IMR-90 (cell line): ENCODE measurements at regions not wholly inside any gene's neighbourhood (a gene's known extent, or its start where the extent isn't known, plus 50 kb on each side); places are given as distances from the start of the nearest gene placed in this dataset.

ENCODE experiments used
- ATAC-seq: fragments of 200-7000 bp; cut with Tn5 transposase; 2 replicates; pipeline ENCODE4 v1.9.1; 2020; ENCODE audit warnings: low read depth, mild to moderate bottlenecking, moderate library complexity
- BruUV-seq: library from RNA; stranded (reverse); fragments of 400-500 nt; replicated peaks from 2 replicates; lab custom pipeline; 2021; lab: Mats Ljungman, UMichigan
- CTCF ChIA-PET: fragments of 300-600 bp; formaldehyde crosslinking; extraction: SDS; loops from one replicate; lab custom pipeline; 2021; ENCODE audit warnings: antibody characterized with exemption; lab: Yijun Ruan, JAX
- POLR2A ChIA-PET: fragments of 300-600 bp; sonication (Branson Sonifier 250); formaldehyde crosslinking; loops from one replicate; lab custom pipeline; 2022; ENCODE audit warnings: antibody characterized with exemption; ENCODE audit not compliant: unreplicated experiment; lab: Charles Lee
- DNase-seq: peaks from one replicate; pipeline ENCODE4 v3.0.0; 2013
- H2AFZ ChIP-seq: replicated peaks from 2 replicates; pipeline ENCODE3; 2013; ENCODE audit warnings: low read length, mild to moderate bottlenecking; ENCODE audit not compliant: poor library complexity
- H2AK5ac ChIP-seq: 2 replicates; pipeline ENCODE4 v1.6.1; 2013; ENCODE audit warnings: low read depth, low read length, inconsistent platforms
- H2AK9ac ChIP-seq: replicated peaks from 2 replicates; pipeline ENCODE3; 2013; ENCODE audit warnings: mild to moderate bottlenecking, low read depth, low read length, moderate library complexity; ENCODE audit not compliant: poor library complexity
- H2BK120ac ChIP-seq: 2 replicates; pipeline ENCODE4 v1.6.1; 2013; ENCODE audit warnings: low read depth, low read length, inconsistent platforms
- H2BK15ac ChIP-seq: 3 replicates; pipeline ENCODE4 v1.6.1; 2013; ENCODE audit warnings: low read depth, low read length, inconsistent platforms
- H2BK20ac ChIP-seq: 2 replicates; pipeline ENCODE4 v1.6.1; 2013; ENCODE audit warnings: low read depth, mild to moderate bottlenecking, inconsistent platforms, low read length, moderate library complexity
- H2BK5ac ChIP-seq: 2 replicates; pipeline ENCODE4 v1.6.1; 2013; ENCODE audit warnings: mild to moderate bottlenecking, low read depth, low read length, inconsistent platforms; ENCODE audit not compliant: poor library complexity, severe bottlenecking
- H3K14ac ChIP-seq: replicated peaks from 2 replicates; pipeline ENCODE4 v1.6.1; 2013; ENCODE audit warnings: low read depth, low read length, inconsistent platforms
- H3K18ac ChIP-seq: 2 replicates; pipeline ENCODE4 v1.6.1; 2013; ENCODE audit warnings: low read depth, low read length, control low read depth
- H3K23ac ChIP-seq: 2 replicates; pipeline ENCODE4 v1.6.1; 2013; ENCODE audit warnings: low read depth, low read length, inconsistent platforms
- H3K27ac ChIP-seq: 2 replicates; pipeline ENCODE4 v1.5.1; 2013; ENCODE audit warnings: mild to moderate bottlenecking, control low read depth, low read length; ENCODE audit not compliant: insufficient read depth
- H3K27me3 ChIP-seq: 2 replicates; pipeline ENCODE4 v1.6.1; 2013; ENCODE audit warnings: low read length; ENCODE audit not compliant: control insufficient read depth, insufficient read depth
- H3K36me3 ChIP-seq: 2 replicates; pipeline ENCODE4 v1.6.1; 2013; ENCODE audit warnings: low read length, mixed read lengths; ENCODE audit not compliant: control insufficient read depth, insufficient read depth
- H3K4ac ChIP-seq: 2 replicates; pipeline ENCODE4 v1.6.1; 2013; ENCODE audit warnings: low read depth, low read length, inconsistent platforms
- H3K4me1 ChIP-seq: 2 replicates; pipeline ENCODE4 v1.6.1; 2013; ENCODE audit warnings: low read length, mixed read lengths; ENCODE audit not compliant: control insufficient read depth, insufficient read depth
- H3K4me2 ChIP-seq: 2 replicates; pipeline ENCODE4 v1.6.1; 2013; ENCODE audit warnings: low read depth, mild to moderate bottlenecking, control low read depth, low read length, moderate library complexity
- H3K4me3 ChIP-seq: 2 replicates; pipeline ENCODE4 v1.5.1; 2013; ENCODE audit warnings: low read depth, mild to moderate bottlenecking, control low read depth, low read length, moderate library complexity; ENCODE audit not compliant: insufficient read depth
- H3K56ac ChIP-seq: 2 replicates; pipeline ENCODE4 v1.6.1; 2013; ENCODE audit warnings: low read length, inconsistent platforms; ENCODE audit not compliant: insufficient read depth; ENCODE audit errors: extremely low read depth
- H3K79me1 ChIP-seq, 2 experiments: 2 replicates each; pipeline ENCODE4 v1.6.1; 2013; ENCODE audit warnings: low read length in 2 of 2, inconsistent platforms in 1 of 2, low read depth in 1 of 2
- H3K9ac ChIP-seq: 2 replicates; pipeline ENCODE4 v1.6.1; 2013; ENCODE audit warnings: low read depth, low read length, control low read depth
- H3K9me1 ChIP-seq: 2 replicates; pipeline ENCODE4 v1.6.1; 2013; ENCODE audit warnings: low read length, inconsistent platforms; ENCODE audit not compliant: insufficient read depth
- H3K9me3 ChIP-seq: 2 replicates; pipeline ENCODE4 v1.6.1; 2013; ENCODE audit warnings: low read length; ENCODE audit not compliant: control insufficient read depth, insufficient read depth
- H4K20me1 ChIP-seq: 2 replicates; pipeline ENCODE4 v1.6.1; 2013; ENCODE audit warnings: low read length, inconsistent platforms; ENCODE audit not compliant: insufficient read depth
- H4K5ac ChIP-seq: 2 replicates; pipeline ENCODE4 v1.6.1; 2013; ENCODE audit warnings: mild to moderate bottlenecking, low read depth, low read length, control low read depth
- H4K8ac ChIP-seq, 2 experiments: 2 replicates each; pipeline ENCODE4 v1.6.1; 2013; ENCODE audit warnings: low read depth in 2 of 2, low read length in 2 of 2, control low read depth in 1 of 2, inconsistent platforms in 1 of 2
- H4K91ac ChIP-seq: 2 replicates; pipeline ENCODE4 v1.6.1; 2013; ENCODE audit warnings: low read depth, low read length, inconsistent platforms; ENCODE audit not compliant: insufficient read depth
- RFX5 ChIP-seq: IDR thresholded peaks from 2 replicates; pipeline ENCODE4 v1.8.0; 2012; ENCODE audit warnings: low read depth, mild to moderate bottlenecking, low read length, moderate library complexity
- WGBS, 2 experiments: methylation state at CpG; one replicate each; pipeline versions ENCODE4 v1.1.5 to v1.1.7; 2013; ENCODE audit warnings: missing lambda C conversion rate in 2 of 2; ENCODE audit not compliant: insufficient read length in 1 of 2; ENCODE audit errors: extremely low coverage in 2 of 2; 5-methylcytosine and 5-hydroxymethylcytosine counted together
- dilution Hi-C: fragments of 300-500 bp; cut with HindIII; formaldehyde crosslinking; loops from one replicate; pipeline ENCODE4 v1.14.3; 2018; ENCODE audit warnings: low sequenced_read_pairs; ENCODE audit not compliant: unreplicated experiment
- in situ Hi-C: fragments of 300-500 bp; cut with MboI; formaldehyde crosslinking; loops from 3 replicates; pipeline ENCODE4 v1.14.3; 2019; ENCODE audit warnings: low sequenced_read_pairs, inconsistent platforms, mixed read lengths
- intact Hi-C: fragments of 100-400 bp; cut with micrococcal nuclease; formaldehyde crosslinking; loops from 2 replicates; pipeline ENCODE4 v1.10.0; 2022
- TF ChIP-seq, protein P1 (sequence below): conservative IDR thresholded peaks from 2 replicates; pipeline ENCODE4 v1.5.1; 2012; ENCODE audit warnings: mild to moderate bottlenecking, low read depth, low read length, improper control_type of control experiment

DNA sequence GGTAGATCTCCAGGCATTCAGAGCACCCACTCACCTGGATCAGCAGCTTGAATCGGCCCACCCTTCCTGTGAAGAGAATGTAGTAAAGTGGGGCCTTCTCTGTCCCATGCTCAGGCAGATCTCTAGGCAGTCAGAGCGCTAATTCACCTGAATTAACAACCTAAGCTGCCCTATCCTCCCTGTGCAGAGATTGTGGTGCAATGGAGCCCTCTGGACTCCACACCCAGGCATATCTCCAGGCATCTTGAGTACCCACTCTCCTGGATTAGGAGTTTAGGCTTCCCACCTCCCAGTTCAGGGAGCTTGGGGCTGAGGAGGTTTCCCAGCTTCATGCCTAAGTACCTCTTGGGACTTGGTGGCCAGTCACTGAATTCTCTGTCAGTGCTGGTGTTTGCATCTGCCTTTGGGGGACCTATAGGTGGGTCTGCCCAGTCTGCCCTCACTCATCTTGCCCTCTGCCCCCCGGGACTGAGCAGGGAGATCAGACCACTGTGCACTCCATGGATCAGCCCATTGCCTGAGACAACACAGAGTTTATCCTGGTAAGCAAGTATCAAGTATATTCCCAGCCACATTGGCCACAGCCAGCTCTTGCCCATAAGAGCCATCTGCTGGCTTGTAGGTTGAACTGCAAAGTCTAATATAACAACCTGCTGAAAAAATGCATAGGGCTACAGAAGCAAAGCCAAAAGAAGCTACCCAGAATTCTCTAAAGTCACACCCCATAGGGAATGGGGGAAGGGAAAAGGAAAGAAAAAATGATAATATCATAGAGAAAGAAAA lies 372.9 kb downstream of the KLHL13 start:
- no peak overlapping the region for H3K56ac ChIP-seq
- no peak overlapping the region for H2BK120ac ChIP-seq
- H2BK20ac ChIP-seq: no peak overlapping the region
- no peak overlapping the region for H3K4me3 ChIP-seq
- POLR2A ChIA-PET: no interaction called here
- dilution Hi-C loops (no loop called here), in situ Hi-C loops (no loop called here), intact Hi-C loops (loop anchor here (5.0 kb wide), 1 partner anchor 1251 kb away; no protein-coding TSS in a partner anchor)
- CTCF ChIA-PET: interaction anchor here (1.3 kb wide), 1 partner anchor 19 kb away, joined by 3 read pairs; no protein-coding TSS in a partner anchor
- H4K20me1 ChIP-seq: no peaks in the 10 kb centered on the region
- H3K9ac ChIP-seq: no peak overlapping the region
- 33% methylated on average over 1 of the region's 3 CpGs; no CpG with 5 or more reads in 1 of the 2 experiments for WGBS, 2 experiments
- no peak overlapping the region for H3K27ac ChIP-seq
- ATAC-seq (peak; percentile 46; the same call in 1 of the 2 replicates), DNase-seq (peak; percentile 1)
- H3K9me1 ChIP-seq: no peaks in the 10 kb centered on the region
- H4K8ac ChIP-seq: no peak overlapping the region
- H3K9me3 ChIP-seq: no peaks in the 10 kb centered on the region
- no peak overlapping the region for H3K23ac ChIP-seq
- no peaks in the 10 kb centered on the region for H3K36me3 ChIP-seq
- H2AK5ac ChIP-seq: no peak overlapping the region
- H4K91ac ChIP-seq: no peak overlapping the region
- H3K27me3 ChIP-seq: no peaks in the 10 kb centered on the region
- H3K14ac ChIP-seq: no peak overlapping the region
- H4K5ac ChIP-seq: no peak overlapping the region
- no peak overlapping the region for H2AFZ ChIP-seq
- no peaks in the 10 kb centered on the region for H3K4me1 ChIP-seq
- H2BK5ac ChIP-seq: no peak overlapping the region
- no peak overlapping the region for H3K4me2 ChIP-seq
- H2AK9ac ChIP-seq: no peak overlapping the region
- no peak overlapping the region for H2BK15ac ChIP-seq
- no peak overlapping the region for H3K4ac ChIP-seq
- TF ChIP-seq RFX5: no peak
- TF ChIP-seq, protein P1, sequence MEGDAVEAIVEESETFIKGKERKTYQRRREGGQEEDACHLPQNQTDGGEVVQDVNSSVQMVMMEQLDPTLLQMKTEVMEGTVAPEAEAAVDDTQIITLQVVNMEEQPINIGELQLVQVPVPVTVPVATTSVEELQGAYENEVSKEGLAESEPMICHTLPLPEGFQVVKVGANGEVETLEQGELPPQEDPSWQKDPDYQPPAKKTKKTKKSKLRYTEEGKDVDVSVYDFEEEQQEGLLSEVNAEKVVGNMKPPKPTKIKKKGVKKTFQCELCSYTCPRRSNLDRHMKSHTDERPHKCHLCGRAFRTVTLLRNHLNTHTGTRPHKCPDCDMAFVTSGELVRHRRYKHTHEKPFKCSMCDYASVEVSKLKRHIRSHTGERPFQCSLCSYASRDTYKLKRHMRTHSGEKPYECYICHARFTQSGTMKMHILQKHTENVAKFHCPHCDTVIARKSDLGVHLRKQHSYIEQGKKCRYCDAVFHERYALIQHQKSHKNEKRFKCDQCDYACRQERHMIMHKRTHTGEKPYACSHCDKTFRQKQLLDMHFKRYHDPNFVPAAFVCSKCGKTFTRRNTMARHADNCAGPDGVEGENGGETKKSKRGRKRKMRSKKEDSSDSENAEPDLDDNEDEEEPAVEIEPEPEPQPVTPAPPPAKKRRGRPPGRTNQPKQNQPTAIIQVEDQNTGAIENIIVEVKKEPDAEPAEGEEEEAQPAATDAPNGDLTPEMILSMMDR: 0 out of 2 replicates have a peak, but pooled peaks have one; percentile 19
- no TSS peak for BruUV-seq
- no peaks in the 10 kb centered on the region for H3K79me1 ChIP-seq
- H3K18ac ChIP-seq: no peak overlapping the region
